Sigmoid colon (tissue), 4 donors: ENCODE measurements at regions not wholly inside any gene's neighbourhood (a gene's known extent, or its start where the extent isn't known, plus 50 kb on each side); places are given as distances from the start of the nearest gene placed in this dataset.

Source experiments
- CTCF ChIP-seq, 4 experiments: fragments of 450-650 bp in 3 of 4; fragments of 200-600 bp in 1 of 4; IDR thresholded peaks; one replicate each; pipeline ENCODE4 v1.5.1; 2016 to 2019; ENCODE audit warnings: antibody characterized with exemption in 4 of 4, mild to moderate bottlenecking in 3 of 4, moderate library complexity in 2 of 4
- EP300 ChIP-seq, 4 donors: sonication (generic); formaldehyde crosslinking; IDR thresholded peaks; one replicate each; pipeline ENCODE4 v1.6.1; 2017; ENCODE audit warnings: antibody characterized with exemption in 4 of 4
- POLR2A ChIP-seq, 2 donors: fragments of 450-650 bp; IDR thresholded peaks; one replicate each; pipeline ENCODE4 v1.6.1; 2016; ENCODE audit warnings: antibody characterized with exemption in 2 of 2, mild to moderate bottlenecking in 2 of 2, moderate library complexity in 2 of 2
- POLR2AphosphoS5 ChIP-seq, 4 donors: sonication (generic); formaldehyde crosslinking; IDR thresholded peaks; one replicate each; pipeline ENCODE4 v1.6.1; 2017; ENCODE audit warnings: antibody characterized with exemption in 4 of 4

DNA sequence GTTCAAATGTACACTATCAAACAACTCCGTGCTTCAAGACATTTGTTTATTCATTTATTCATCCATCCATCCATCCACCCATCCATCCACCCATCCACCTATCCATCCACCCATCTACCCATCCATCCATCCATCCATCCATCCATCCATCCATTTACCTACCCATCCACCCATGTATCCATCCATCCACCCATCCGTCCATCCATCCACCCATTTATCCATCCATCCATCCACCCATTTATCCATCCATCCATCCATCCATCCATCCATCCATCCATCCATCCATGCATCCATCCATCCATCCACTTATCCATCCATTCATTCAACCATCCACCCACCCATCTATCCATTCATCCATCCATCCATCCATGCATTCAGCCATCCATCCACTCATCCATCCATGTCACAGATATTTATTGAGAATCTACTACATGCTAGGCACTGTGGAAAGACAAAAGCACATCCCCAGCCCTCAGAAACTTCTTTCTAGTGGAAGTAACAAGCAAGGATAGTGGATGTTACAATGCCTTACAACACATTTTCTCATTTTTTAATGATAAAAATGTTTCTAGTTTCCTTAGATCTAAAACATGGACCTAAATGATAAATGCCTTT, 237.6 kb downstream of the ZNF536 start:
- TF ChIP-seq CTCF (IDR thresholded peaks at IDR 0.05) (no peak), EP300 (IDR thresholded peaks at IDR 0.05) (no peak), POLR2AphosphoS5 (IDR thresholded peaks at IDR 0.05) (no peak), POLR2A (IDR thresholded peaks at IDR 0.05) (no peak)
